ENCODE measurements at regions not wholly inside any gene's neighbourhood (a gene's known extent, or its start where the extent isn't known, plus 50 kb on each side); places are given as distances from the start of the nearest gene placed in this dataset.
"Not testable (repeated sequence)": the region's sequence is repeated elsewhere in the genome, so short reads cannot be mapped to it uniquely, and the experiment has no call there.

GRCh38 chr3:125918024-125918423 is 51.0 kb upstream of the ROPN1B start:
- DNase-seq = not testable (repeated sequence)

- DNase-seq = not testable (repeated sequence)
Observed at GRCh38 chr3:125918451-125918850, 50.5 kb upstream of the ROPN1B start.

GRCh38 chr3:125918866-125919265 is 50.1 kb upstream of the ROPN1B start:
- not testable (repeated sequence) for DNase-seq

Data from activated CD8-positive, alpha-beta memory T cell treated with anti-CD3 and anti-CD28 coated beads, Interleukin-2, amount 50 U/mL, for 48 hours (primary cell).